Duodenal mucosa (tissue), 2 donors: ENCODE measurements at regions not wholly inside any gene's neighbourhood (a gene's known extent, or its start where the extent isn't known, plus 50 kb on each side); places are given as distances from the start of the nearest gene placed in this dataset.

ENCODE experiments used
- H3K27ac ChIP-seq: one replicate; pipeline ENCODE4 v1.7.0; 2013; ENCODE audit warnings: low read depth, low read length
- H3K27me3 ChIP-seq, 2 donors: one replicate each; pipeline ENCODE4 v1.7.0; 2013; ENCODE audit warnings: low read length in 2 of 2, control low read depth in 1 of 2; ENCODE audit not compliant: insufficient read depth in 2 of 2, control insufficient read depth in 1 of 2
- H3K36me3 ChIP-seq, 2 donors: one replicate each; pipeline ENCODE4 v1.7.0; 2013; ENCODE audit warnings: low read length in 2 of 2, control low read depth in 1 of 2; ENCODE audit not compliant: insufficient read depth in 2 of 2, control insufficient read depth in 1 of 2
- H3K4me1 ChIP-seq, 2 donors: one replicate each; pipeline ENCODE4 v1.7.0; 2013; ENCODE audit warnings: low read length in 2 of 2, control low read depth in 1 of 2; ENCODE audit not compliant: insufficient read depth in 2 of 2, control insufficient read depth in 1 of 2
- H3K4me3 ChIP-seq, 2 donors: one replicate each; pipeline ENCODE4 v1.7.0; 2013; ENCODE audit warnings: low read length in 2 of 2, low read depth in 1 of 2
- H3K9ac ChIP-seq, 2 donors: one replicate each; pipeline ENCODE4 v1.7.0; 2013; ENCODE audit warnings: low read length in 2 of 2, low read depth in 1 of 2
- H3K9me3 ChIP-seq, 2 donors: one replicate each; pipeline ENCODE4 v1.7.0; 2013; ENCODE audit warnings: low read length in 2 of 2, control low read depth in 1 of 2; ENCODE audit not compliant: control insufficient read depth in 1 of 2

DNA sequence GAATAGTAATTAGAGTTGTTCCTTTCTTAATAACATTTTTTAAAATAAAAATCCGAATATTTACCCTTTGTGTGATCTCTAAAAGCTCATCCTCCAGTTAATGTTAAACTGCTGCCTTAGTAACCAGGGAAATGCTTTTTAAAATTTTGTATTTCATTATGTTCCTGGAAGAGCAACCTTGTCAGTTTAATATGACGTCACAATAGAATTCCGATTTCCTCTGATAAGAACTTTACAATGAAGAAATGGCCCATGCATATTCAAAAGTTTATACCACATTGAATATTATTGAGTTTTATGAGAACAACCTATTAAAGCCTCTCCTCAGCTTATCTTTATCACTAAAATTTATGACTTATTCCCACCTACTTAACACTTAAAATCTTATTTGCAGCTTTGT, 1566.6 kb downstream of the EFNB2 start:
- H3K4me3 ChIP-seq: no peak overlapping the region
- H3K9ac ChIP-seq: no peak overlapping the region
- no peak overlapping the region for H3K27ac ChIP-seq
- H3K27me3 ChIP-seq: no peaks in the 10 kb centered on the region
- H3K36me3 ChIP-seq: no peaks in the 10 kb centered on the region
- no peaks in the 10 kb centered on the region for H3K9me3 ChIP-seq
- H3K4me1 ChIP-seq: no peaks in the 10 kb centered on the region

DNA sequence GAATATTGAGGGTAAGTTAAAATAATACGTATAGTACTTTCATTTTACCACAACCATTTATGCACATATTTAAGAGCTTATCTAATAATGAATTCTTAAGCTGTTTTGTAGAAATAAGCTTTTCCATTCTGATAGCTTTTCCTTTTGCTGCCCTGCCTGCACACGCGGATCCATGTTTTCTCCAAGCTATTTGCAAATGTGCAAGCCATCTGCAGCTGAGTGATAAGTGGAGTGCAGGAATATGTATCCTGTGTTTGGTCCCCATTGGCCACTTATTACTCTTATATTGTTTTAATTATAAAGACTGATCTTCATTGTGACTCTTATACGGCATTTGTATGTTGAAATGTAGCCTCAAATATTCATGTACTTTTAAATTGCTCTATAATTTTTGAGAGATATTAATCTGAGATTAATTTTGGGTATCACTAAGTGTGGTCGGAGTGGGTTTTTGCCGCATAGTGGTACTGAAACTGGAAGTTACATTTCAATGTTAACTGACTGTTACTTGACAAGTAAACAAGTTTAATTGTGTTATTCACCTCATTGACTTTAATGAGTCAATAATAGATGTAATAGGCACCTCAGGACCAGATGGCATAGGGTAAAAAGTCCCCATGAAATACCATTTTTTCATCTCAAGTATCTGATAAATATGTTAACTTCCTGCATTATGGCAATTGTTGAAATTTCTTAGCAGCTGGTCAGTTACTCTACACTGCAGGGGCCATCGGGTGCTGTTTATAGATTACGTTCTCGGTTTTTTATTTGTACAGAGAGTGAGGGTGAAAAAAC, 1567.4 kb downstream of the EFNB2 start:
- H3K9ac ChIP-seq: no peak overlapping the region
- H3K9me3 ChIP-seq: no peaks in the 10 kb centered on the region
- no peak overlapping the region for H3K4me3 ChIP-seq
- H3K27ac ChIP-seq: no peak overlapping the region
- no peaks in the 10 kb centered on the region for H3K4me1 ChIP-seq
- H3K36me3 ChIP-seq: no peaks in the 10 kb centered on the region
- H3K27me3 ChIP-seq: no peaks in the 10 kb centered on the region

DNA sequence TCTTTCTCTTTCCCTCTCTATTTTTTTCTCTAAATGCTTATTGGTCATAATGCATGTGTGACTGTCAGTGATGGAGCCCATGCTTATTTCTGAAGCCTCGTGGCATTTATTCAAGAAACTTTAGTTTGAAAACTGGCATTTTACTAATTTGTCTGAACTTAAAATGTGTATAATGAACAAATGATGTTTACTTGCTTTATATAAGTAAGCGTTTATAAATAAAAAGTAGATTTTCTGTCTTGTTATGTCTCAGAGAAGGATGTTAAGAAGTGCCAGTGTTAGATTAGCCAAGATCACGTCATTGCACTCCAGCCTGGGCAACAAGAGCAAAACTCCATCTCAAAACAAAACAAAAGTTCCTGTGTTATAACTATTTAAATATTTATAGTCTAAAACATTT, 1568.1 kb downstream of the EFNB2 start:
- Histone ChIP-seq H3K27ac (no peak overlapping the region), H3K4me3 (no peak overlapping the region), H3K9me3 (no peaks in the 10 kb centered on the region), H3K9ac (no peak overlapping the region), H3K27me3 (no peaks in the 10 kb centered on the region), H3K4me1 (no peaks in the 10 kb centered on the region), H3K36me3 (no peaks in the 10 kb centered on the region)

GRCh38 chr13:104962411-104962810, 1573.1 kb downstream of the EFNB2 start:
- H3K27ac ChIP-seq: no peak overlapping the region
- no peaks in the 10 kb centered on the region for H3K36me3 ChIP-seq
- peaks cover 0 to 5% of the 10 kb centered on the region in 2 donors for H3K9me3 ChIP-seq
- no peak overlapping the region for H3K9ac ChIP-seq
- no peak overlapping the region for H3K4me3 ChIP-seq
- no peaks in the 10 kb centered on the region for H3K4me1 ChIP-seq
- no peaks in the 10 kb centered on the region for H3K27me3 ChIP-seq

DNA sequence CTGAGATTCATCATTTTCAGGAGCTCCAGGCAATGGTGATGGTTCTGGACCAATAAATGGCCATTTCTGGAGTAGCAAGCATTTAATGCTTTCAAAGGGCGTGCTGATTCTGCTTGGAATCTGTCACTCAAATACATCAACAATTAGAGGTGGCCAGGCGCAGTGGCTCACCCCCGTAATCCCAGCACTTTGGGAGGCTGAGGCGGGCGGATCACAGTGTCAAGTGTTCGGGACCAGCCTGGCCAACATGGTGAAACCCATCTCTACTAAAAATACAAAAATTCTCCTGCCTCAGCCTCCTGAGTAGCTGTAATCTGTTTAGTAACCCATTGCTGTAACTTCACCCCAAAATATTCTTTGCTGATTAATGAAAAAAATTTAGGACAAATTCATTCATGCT, 1574.2 kb downstream of the EFNB2 start:
- Histone ChIP-seq H3K9ac (no peak overlapping the region), H3K27me3 (no peaks in the 10 kb centered on the region), H3K4me1 (no peaks in the 10 kb centered on the region), H3K4me3 (no peak overlapping the region), H3K27ac (no peak overlapping the region), H3K9me3 (peaks cover 0 to 5% of the 10 kb centered on the region in 2 donors), H3K36me3 (no peaks in the 10 kb centered on the region)

- H3K4me1 ChIP-seq: no peaks in the 10 kb centered on the region
- no peaks in the 10 kb centered on the region for H3K9me3 ChIP-seq
These were observed 1581.3 kb downstream of the EFNB2 start for GRCh38 chr13:104954210-104954609.

DNA sequence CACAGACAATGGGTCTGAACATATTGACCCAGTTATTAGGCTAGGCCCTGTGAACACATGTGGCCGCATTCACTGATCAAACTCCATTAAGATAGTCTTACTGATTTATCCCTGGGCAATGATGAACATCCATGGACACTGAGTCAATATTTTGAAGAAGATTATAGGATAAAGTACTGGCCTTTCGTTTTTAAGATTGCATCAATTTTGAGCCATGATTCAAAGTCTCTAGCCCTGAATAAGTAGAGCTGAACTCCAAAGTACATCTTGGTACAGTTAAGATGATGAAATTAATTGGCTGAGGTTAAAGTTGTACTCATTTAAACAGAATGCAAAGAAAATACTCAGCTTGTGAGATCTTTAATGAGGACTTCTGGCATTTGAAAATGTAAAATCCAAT, 1581.9 kb downstream of the EFNB2 start:
- Histone ChIP-seq H3K27me3 (no peaks in the 10 kb centered on the region), H3K9me3 (no peaks in the 10 kb centered on the region), H3K27ac (no peak overlapping the region), H3K9ac (no peak overlapping the region), H3K4me3 (no peak overlapping the region), H3K36me3 (no peaks in the 10 kb centered on the region), H3K4me1 (no peaks in the 10 kb centered on the region)

More at GRCh38 chr13:104954210-104954609, 1581.3 kb downstream of the EFNB2 start:
- H3K27me3 ChIP-seq: no peaks in the 10 kb centered on the region
- no peak overlapping the region for H3K27ac ChIP-seq
- H3K36me3 ChIP-seq: no peaks in the 10 kb centered on the region
- no peak overlapping the region for H3K9ac ChIP-seq
- no peak overlapping the region for H3K4me3 ChIP-seq

DNA sequence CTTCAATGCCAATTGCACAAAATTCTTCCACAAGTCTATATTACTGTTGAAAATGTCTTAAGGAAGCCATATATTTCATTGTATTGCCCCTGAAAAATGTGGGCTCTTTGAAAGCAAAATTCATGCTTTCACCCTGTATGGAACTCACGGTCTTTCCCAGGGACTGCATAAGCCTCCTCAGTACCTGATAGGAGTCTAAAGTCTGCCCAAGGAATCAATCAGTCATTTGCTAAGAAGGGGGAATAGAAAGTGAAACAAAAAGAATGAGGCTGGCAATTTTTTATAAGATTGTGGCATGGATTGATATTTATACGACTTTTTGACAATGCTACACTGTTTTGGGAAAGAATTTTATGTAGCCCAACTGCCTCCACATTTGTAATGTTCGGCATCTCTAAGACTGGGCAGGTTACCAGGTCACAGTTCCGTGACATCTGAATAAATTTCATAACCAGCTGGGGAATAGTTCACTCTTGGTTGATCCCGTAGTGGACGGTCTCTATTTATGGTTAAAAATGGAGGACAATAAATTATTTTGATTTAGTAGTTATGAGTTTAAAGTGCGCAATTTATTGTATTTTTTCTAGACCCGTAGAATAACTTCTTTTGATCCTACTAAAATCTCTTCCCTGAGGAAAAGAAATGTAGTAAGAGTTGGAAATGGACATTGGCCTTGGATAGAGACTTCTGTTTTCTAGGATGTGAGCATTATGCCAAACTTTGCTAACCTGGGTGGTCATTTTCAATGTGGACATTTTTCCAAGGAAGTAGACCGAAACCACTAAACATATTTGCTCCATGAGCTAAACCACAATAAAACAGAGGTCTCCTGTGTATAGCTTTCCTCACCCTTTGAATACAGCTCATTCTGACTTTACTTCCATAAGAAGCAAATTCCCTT, 1585.4 kb downstream of the EFNB2 start:
- Histone ChIP-seq H3K27ac (no peak overlapping the region), H3K4me1 (no peaks in the 10 kb centered on the region), H3K36me3 (no peaks in the 10 kb centered on the region), H3K9ac (no peak overlapping the region), H3K9me3 (no peaks in the 10 kb centered on the region), H3K27me3 (no peaks in the 10 kb centered on the region), H3K4me3 (peak overlapping the region in 1 of 2 donors; percentile 3)

GRCh38 chr13:104944176-104944575, 1591.3 kb downstream of the EFNB2 start:
- H3K4me1 ChIP-seq: no peaks in the 10 kb centered on the region
- no peak overlapping the region for H3K27ac ChIP-seq
- H3K9me3 ChIP-seq: no peaks in the 10 kb centered on the region
- no peaks in the 10 kb centered on the region for H3K36me3 ChIP-seq
- no peak overlapping the region for H3K9ac ChIP-seq
- H3K27me3 ChIP-seq: no peaks in the 10 kb centered on the region
- H3K4me3 ChIP-seq: no peak overlapping the region

GRCh38 chr13:104943331-104943730, 1592.1 kb downstream of the EFNB2 start:
- no peak overlapping the region for H3K9ac ChIP-seq
- H3K27me3 ChIP-seq: no peaks in the 10 kb centered on the region
- no peak overlapping the region for H3K4me3 ChIP-seq
- no peaks in the 10 kb centered on the region for H3K4me1 ChIP-seq
- H3K36me3 ChIP-seq: no peaks in the 10 kb centered on the region
- no peak overlapping the region for H3K27ac ChIP-seq
- H3K9me3 ChIP-seq: no peaks in the 10 kb centered on the region
